WI38 (cell line): ENCODE measurements at regions not wholly inside any gene's neighbourhood (a gene's known extent, or its start where the extent isn't known, plus 50 kb on each side); places are given as distances from the start of the nearest gene placed in this dataset.

ENCODE experiments used
- H3K4me3 ChIP-seq: 2 replicates; pipeline ENCODE4 v1.5.1; 2011; ENCODE audit warnings: low read depth, mild to moderate bottlenecking, control low read depth, low read length
- TF ChIP-seq, protein P1 (sequence below): IDR thresholded peaks from 2 replicates; pipeline ENCODE4 v1.5.1; 2012; ENCODE audit warnings: low read depth, mild to moderate bottlenecking, control low read depth, low read length

DNA sequence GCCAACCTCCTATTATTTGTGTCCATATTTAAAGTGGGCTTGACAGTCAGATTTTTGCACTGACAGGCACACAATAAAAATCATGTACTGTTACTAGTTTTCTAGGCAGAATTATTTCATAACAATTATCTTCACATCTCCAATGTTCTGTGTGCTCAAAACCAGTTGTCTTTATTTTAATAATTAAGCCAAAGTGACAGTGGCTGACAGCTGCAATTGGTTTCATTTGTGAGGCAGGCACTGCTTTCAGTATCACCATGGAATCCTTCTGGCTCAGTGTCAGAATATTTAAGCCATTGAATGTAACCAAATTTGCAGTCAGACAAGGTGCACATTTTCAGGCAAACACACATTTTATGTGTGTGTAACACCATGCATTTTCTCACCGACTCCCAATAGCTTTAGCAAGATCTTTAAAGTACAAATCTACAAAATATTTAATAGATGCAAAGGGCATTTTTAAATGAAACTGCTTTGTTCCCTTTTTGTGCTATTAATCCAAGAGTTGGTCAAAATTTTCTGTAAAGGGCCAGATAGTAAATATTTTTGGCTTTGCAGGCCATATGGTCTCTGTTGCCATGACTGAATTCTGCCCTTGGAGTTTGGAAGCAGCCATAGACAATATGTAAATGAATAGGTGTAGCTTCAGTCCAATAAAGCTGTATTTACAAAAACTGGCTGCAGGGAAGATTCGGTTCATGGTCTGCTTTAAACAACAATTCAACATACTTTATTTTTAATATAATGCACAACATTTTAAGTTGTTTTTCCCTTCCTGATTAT, 486.0 kb downstream of the KCNJ2 start:
- H3K4me3 ChIP-seq: no peak overlapping the region
- TF ChIP-seq, protein P1, sequence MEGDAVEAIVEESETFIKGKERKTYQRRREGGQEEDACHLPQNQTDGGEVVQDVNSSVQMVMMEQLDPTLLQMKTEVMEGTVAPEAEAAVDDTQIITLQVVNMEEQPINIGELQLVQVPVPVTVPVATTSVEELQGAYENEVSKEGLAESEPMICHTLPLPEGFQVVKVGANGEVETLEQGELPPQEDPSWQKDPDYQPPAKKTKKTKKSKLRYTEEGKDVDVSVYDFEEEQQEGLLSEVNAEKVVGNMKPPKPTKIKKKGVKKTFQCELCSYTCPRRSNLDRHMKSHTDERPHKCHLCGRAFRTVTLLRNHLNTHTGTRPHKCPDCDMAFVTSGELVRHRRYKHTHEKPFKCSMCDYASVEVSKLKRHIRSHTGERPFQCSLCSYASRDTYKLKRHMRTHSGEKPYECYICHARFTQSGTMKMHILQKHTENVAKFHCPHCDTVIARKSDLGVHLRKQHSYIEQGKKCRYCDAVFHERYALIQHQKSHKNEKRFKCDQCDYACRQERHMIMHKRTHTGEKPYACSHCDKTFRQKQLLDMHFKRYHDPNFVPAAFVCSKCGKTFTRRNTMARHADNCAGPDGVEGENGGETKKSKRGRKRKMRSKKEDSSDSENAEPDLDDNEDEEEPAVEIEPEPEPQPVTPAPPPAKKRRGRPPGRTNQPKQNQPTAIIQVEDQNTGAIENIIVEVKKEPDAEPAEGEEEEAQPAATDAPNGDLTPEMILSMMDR: no peak

DNA sequence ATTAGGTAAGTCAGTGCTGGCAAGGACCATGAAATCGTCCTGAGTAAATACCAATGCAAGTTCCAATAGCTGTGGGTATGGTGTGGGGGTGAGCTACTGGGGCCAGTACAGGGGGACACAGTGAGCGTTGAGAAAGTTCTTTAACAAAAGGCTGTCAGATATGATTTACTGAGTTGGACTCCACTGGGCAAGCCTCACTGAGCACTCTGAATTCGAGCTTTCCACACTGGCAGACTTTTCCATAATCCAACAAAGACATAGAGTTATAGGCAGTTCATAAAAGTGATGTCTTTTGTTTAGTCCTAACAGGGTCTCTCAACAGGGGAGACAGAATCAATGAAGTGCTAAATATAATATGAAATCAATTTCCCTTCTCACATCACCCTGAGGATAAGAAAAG, 489.0 kb downstream of the KCNJ2 start:
- TF ChIP-seq, protein P1: no peak
- H3K4me3 ChIP-seq: no peak overlapping the region

DNA sequence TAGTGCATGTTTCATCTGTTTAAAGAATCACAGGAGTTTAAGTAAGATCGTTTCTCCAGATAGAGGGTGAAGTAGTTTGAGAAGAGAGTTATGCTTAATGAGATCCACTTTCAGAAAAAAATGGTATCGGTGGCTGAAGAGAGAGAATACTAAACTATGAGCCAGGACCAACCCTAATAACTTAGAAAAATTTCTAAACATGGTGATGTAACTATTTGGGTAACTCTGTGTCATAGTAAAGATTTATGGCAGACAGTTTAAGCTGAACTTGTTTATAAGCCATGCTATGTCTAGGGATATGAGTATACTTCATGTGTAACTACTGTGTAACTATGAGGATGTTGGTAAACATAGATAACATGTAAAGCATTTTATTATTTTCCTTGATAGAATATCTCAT, 489.5 kb downstream of the KCNJ2 start:
- TF ChIP-seq, protein P1: no peak
- H3K4me3 ChIP-seq: no peak overlapping the region

DNA sequence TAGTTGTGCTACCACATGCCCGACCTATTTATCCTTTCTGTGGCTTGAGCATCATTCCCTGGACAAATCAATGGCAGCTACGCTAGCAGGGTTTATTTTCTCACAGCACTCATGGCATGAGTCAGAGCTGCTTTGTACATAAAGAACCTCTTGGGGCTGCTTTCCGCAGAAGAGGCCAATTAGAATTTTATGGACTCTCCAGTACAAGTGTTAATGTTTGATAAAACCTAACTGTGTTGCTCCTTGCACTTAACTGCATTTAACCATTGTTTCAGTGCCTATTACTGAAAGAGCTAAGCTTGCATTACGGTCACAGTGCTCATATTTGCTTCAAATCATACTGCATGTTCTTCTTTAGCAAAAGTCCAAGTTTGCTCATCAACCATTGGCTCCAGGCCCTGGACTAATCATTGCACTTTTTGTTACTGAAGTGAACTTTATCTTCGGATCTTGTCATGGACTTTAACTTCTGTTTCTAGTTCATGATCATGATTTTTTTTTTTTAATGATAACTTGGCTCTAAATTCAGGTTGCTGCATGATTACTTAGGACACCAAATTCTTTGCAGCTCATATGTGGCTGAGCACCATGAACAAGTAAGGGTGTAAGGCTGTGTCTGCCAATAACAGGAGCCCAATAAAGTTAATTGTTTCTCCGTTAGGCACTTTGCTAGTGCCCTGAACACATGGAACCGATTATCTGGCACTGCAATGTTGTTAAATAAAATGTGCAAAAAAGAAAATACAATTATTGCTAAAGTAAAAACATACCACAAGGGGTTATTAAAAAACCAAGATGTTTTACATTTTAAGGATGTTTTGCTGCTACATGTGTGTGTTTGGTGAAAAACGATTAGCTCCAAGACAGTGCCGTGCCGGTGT, 492.2 kb downstream of the KCNJ2 start:
- TF ChIP-seq, protein P1: no peak
- no peak overlapping the region for H3K4me3 ChIP-seq

DNA sequence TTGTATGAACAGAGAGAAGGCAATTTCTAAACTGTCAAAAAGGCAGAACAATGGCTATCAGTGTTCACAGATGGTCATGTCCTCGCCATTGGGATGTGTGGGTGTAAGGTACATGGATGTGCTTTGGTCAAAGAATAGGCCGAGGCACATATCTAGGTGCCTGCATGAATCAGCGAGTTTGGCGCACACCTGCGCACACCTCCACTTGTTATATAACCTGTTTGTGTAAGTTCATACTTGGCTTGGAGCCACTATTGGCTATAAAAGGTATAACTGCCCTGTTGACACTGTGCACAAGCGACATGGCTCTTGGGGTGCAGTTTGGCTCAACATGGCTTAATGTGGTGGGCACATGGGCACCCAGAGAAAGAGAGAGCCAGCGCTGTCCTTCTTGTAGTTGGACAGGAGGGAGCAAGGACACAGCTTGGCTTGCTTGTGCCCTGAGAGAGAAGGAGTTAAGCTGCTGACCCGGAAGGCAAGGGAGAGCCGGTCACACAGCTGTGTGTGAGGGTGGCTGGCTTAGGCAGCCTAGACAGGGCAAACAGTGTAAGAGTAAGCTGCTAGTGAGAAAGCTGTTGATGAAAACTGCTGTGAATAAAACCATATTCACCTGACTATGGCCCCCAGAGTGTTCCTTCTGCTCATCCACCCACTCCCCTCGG, 499.1 kb downstream of the KCNJ2 start:
- no peak overlapping the region for H3K4me3 ChIP-seq
- TF ChIP-seq, protein P1: no peak

DNA sequence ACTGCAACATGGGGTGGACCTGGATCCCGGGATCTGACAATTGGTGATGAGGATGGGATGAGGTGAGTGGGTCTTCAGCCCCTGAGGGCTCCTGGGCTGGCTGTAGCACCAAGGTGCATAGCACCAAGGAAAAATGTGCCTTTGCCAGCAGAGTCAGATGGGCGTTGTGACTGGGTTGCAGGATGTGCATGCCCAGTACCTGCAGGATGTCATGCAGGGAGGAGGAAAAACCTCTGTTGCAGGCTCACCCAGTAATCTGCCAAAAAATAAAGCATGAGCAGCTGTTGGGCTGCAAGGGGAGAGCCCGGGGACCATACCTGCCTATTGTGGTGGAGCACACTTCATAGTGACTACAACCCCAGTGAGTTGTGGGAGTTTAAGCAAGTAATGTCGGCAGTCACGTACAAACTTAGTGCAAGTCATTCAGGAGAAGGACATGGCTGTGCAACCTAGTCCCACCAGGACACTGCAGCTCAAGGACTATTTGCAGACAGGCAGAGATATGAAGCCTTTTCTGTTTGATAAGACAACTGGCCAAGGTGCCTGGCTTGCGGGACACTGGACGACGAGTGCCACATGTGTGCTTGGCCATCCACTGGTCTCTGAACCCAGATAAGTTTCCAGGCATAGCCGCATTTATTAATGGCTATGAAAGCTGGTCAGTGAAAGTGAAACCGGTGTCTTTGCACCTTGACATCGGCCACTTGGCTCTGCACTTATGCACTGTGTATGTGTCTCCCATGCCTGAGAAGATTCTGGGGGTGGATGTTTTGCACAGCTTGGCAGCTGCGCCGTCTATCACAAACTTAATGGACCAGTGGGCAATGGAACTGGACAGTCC, 499.8 kb downstream of the KCNJ2 start:
- TF ChIP-seq, protein P1: no peak
- no peak overlapping the region for H3K4me3 ChIP-seq
